ENCODE measurements at regions not wholly inside any gene's neighbourhood (a gene's known extent, or its start where the extent isn't known, plus 50 kb on each side); places are given as distances from the start of the nearest gene placed in this dataset.

DNA sequence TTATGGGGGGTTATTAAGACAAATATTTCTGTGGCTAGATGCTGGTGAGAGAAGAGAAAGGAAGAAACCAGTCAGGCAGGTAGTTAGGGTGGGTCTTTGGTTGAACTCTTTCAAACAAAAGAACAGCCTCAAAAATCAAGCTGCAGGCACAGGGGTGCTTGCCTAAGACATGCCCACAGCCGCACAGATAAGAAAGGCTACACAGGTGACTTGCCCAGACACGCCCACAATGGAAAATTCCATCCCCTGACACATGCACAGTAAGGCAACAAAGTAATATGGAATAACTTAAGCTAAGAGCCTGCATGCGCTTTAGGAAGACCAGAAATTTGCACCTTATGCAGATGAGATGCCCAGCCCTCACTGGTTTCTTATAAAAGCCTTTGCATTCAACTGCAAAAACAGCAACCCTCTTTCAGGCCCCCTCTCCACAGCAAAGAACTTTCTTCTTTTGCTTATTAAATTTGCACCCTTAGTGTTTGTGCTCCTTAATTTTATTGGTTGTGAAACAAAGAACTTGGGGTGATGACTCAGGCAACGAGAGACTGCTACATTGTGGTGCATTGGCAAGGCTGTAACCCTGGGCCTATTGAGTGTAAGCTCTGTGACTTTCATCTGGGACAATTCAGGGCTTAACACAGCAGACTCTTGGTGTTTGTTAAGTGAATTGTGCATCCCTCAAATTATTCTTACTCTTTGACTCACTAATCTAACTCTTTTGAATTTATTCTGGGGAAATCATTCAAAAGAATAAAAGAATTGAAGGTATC lies 149.4 kb downstream of the RPAP3 start:
- Mint-ChIP-seq H3K9me3 (peaks cover 6% of the 10 kb centered on the region), H3K27me3 (peaks cover 55% of the 10 kb centered on the region), H3K4me1 (peaks cover 7% of the 10 kb centered on the region), H3K4me3 (no peak overlapping the region), H3K36me3 (ENCODE audit: insufficient read depth) (no peaks in the 10 kb centered on the region), H3K27ac (ENCODE audit: low read depth) (no peak overlapping the region)
- DNase-seq (ENCODE audit: low spot score in 2 of 2) (no peak), ATAC-seq (replicated peaks; ENCODE audit: extremely low read depth, poor library complexity, severe bottlenecking) (no peak)

DNA sequence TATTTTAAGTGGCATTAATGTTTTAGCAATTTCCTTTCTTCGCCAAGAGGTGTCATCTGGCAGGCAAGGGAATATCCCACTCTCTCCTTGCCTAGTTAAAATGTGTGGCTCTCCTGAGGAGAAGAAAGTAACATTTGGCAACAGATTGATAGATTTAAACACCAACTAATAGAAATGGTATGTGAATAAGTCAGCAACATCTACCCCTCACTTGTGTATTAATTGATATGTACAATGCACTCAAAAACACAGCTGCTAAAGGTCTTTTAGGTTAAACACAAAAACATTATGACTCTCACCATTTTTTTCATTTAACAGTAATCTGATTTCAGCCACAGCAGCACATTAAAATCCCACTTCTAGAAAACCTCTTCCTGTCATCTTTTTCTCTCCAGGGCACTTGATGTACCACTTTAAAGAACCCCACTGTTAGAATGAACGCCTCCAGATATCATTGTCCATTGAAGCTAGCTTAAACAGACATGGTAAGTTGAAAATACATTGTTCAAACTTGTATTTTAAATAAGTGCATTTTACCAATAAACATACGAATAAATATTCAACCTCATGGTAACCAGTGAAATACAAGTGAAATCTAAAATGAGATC lies 151.7 kb downstream of the RPAP3 start:
- Mint-ChIP-seq H3K27me3 (peaks cover 54% of the 10 kb centered on the region), H3K4me1 (peaks cover 7% of the 10 kb centered on the region), H3K4me3 (no peak overlapping the region), H3K9me3 (peaks cover 6% of the 10 kb centered on the region), H3K27ac (ENCODE audit: low read depth) (peak overlapping the region; percentile 20), H3K36me3 (ENCODE audit: insufficient read depth) (no peaks in the 10 kb centered on the region)
- DNase-seq (ENCODE audit: low spot score in 2 of 2) = no peak
- ATAC-seq (replicated peaks; ENCODE audit: extremely low read depth, poor library complexity, severe bottlenecking) = no peak

DNA sequence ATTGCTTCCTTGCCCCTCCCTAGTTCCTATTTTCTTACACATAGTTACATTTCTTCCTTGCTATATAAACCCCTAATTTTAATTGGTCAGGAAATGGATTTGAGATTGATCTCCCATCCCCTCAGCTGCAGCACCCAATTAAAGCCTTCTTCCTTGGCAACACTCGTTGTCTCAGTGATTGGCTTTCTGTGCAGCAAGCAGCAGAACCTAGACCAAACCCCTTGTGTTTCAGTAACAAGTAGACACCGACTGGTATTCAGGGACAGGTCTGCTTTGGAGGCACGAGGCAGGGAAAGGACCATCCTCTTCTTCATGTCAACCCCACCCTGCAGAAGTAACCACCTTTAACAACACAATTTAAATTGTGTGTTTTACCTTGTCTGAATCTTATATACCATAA lies 152.6 kb downstream of the RPAP3 start:
- Mint-ChIP-seq H3K4me3 (no peak overlapping the region), H3K36me3 (ENCODE audit: insufficient read depth) (no peaks in the 10 kb centered on the region)

DNA sequence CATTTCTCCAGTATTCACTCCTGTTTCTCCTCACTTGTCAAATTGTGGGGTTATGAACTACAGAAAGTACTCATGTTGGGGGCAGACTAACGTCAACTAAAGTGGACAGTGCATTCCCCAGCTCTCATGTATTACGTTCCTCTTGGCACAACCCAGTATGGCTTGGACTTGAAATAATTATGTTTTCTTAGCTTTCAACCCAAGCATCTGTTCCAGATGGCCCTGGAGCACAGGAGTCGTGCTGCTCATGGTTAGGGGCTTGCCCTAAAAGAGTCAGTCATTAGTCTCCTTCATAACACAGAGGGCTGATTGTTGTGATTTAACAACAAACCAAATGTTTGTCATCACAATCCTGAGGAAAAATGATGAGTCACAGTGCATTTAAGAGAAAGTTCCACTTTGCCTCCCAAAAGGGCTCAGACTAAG lies 154.4 kb downstream of the RPAP3 start:
- H3K4me1 Mint-ChIP-seq = peaks cover 7% of the 10 kb centered on the region
- H3K9me3 Mint-ChIP-seq = peaks cover 6% of the 10 kb centered on the region
- DNase-seq (ENCODE audit: low spot score in 2 of 2) (no peak), ATAC-seq (replicated peaks; ENCODE audit: extremely low read depth, poor library complexity, severe bottlenecking) (no peak)
- no peak overlapping the region for H3K4me3 Mint-ChIP-seq
- H3K36me3 Mint-ChIP-seq (ENCODE audit: insufficient read depth) = no peaks in the 10 kb centered on the region
- H3K27me3 Mint-ChIP-seq = peaks cover 38% of the 10 kb centered on the region
- no peak overlapping the region for H3K27ac Mint-ChIP-seq (ENCODE audit: low read depth)

More for the DNA sequence above, 152.6 kb downstream of the RPAP3 start:
- H3K4me1 Mint-ChIP-seq = peaks cover 7% of the 10 kb centered on the region
- ATAC-seq (replicated peaks; ENCODE audit: extremely low read depth, poor library complexity, severe bottlenecking) (no peak), DNase-seq (ENCODE audit: low spot score in 2 of 2) (no peak)
- H3K9me3 Mint-ChIP-seq = peaks cover 6% of the 10 kb centered on the region
- no peak overlapping the region for H3K27ac Mint-ChIP-seq (ENCODE audit: low read depth)
- H3K27me3 Mint-ChIP-seq = peaks cover 49% of the 10 kb centered on the region

DNA sequence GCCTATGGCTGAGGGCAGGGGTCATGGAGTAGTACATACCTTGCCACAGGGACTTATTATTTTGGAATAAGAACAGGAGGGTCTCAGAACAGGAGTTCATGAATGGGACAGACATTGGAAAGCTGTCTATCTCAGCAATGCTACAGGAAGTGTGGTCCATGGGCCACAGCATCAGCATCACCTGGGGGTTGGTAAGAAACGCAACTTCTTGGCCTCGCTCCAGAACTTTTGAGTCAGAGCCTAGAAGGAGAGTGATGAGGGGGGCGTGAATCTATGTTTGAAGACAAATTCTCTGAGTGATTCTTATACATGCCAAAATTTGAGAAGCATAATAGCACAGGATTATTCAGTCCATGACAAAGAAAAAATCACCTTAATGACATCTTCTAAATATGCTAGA lies 156.6 kb downstream of the RPAP3 start:
- no peak for DNase-seq (ENCODE audit: low spot score in 2 of 2)
- peaks cover 6% of the 10 kb centered on the region for H3K9me3 Mint-ChIP-seq
- peaks cover 4% of the 10 kb centered on the region for H3K4me1 Mint-ChIP-seq
- no peak overlapping the region for H3K4me3 Mint-ChIP-seq
- H3K27me3 Mint-ChIP-seq = peaks cover 20% of the 10 kb centered on the region
- no peak overlapping the region for H3K27ac Mint-ChIP-seq (ENCODE audit: low read depth)
- no peaks in the 10 kb centered on the region for H3K36me3 Mint-ChIP-seq (ENCODE audit: insufficient read depth)
- ATAC-seq (replicated peaks; ENCODE audit: extremely low read depth, poor library complexity, severe bottlenecking) = no peak

DNA sequence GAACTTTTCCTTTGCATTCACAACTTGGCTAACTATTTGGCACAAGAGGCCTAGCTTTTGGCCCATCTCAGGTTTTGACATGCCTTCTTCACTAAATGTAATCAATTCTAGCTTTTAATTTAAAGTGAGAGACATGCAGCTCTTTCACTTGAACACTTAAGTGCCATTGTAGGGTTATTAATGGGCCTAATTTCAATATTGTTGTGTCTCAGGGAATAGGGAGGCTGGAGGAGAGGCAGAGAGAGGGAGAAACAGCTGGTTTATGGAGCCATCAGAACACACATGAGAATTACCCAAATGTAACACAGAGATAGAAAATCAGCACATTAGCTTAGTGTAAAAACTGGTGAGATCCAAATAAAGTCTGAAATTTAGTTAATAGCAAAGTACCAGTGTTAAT lies 157.4 kb downstream of the RPAP3 start:
- Mint-ChIP-seq H3K4me3 (no peak overlapping the region), H3K36me3 (ENCODE audit: insufficient read depth) (no peaks in the 10 kb centered on the region), H3K4me1 (no peaks in the 10 kb centered on the region), H3K27ac (ENCODE audit: low read depth) (no peak overlapping the region), H3K27me3 (peaks cover 19% of the 10 kb centered on the region), H3K9me3 (peaks cover 1% of the 10 kb centered on the region)
- ATAC-seq (replicated peaks; ENCODE audit: extremely low read depth, poor library complexity, severe bottlenecking) (no peak), DNase-seq (ENCODE audit: low spot score in 2 of 2) (no peak)

DNA sequence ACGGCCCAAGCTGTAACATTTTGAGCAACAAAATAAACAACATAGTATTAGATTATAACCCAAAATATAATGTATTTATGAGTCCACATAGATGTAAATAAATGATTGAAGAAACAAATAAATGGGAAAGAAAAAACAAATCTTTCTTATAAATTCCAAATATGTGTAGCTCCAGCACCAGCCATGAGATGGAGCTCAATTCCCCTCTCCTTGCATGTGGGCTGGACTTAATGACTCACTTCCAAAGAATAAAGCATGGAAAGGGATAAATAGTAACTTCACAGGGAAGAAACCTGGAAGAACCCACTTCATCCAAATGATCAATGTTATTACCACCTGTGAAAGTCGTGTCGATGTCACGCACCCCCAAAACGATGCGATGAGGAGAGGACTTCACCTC lies 158.8 kb downstream of the RPAP3 start:
- DNase-seq (ENCODE audit: low spot score in 2 of 2) = no peak
- Mint-ChIP-seq H3K9me3 (no peaks in the 10 kb centered on the region), H3K27me3 (peaks cover 21% of the 10 kb centered on the region), H3K4me3 (no peak overlapping the region), H3K4me1 (no peaks in the 10 kb centered on the region), H3K36me3 (ENCODE audit: insufficient read depth) (no peaks in the 10 kb centered on the region), H3K27ac (ENCODE audit: low read depth) (no peak overlapping the region)
- ATAC-seq (replicated peaks; ENCODE audit: extremely low read depth, poor library complexity, severe bottlenecking) = no peak

DNA sequence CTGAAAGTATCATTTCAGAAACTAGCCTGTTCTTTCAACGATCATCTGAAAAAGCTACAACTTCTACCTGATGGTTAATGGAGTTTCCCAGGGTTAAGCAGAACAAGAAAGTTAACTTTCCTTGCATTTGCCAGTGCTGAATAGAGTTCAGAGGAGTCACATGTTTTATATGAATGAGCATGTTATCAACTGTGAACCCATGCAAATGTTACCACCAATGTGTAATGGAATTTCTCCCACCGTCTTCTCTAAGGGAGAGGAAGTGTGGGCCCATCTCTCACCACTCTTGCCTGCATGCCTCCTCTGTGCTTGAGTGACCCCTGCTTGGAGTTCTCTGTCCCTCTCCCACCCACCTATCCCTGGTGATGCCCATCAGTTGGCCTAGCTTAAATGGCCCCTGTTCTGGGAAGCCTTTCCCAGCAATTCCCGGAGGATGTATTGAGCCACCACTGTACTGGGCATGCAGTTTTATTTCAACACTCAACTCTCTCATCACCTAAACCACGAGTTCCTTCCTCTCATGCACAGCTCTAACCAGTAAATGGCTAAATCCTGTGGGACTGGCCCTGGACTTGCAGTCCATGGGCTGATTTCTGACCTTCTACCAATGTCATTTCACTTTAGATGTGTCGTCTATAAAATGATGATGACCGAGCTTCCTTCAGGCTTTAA lies 159.8 kb downstream of the RPAP3 start:
- ATAC-seq (replicated peaks; ENCODE audit: extremely low read depth, poor library complexity, severe bottlenecking) = no peak
- H3K27me3 Mint-ChIP-seq = peaks cover 21% of the 10 kb centered on the region
- no peak overlapping the region for H3K4me3 Mint-ChIP-seq
- H3K36me3 Mint-ChIP-seq (ENCODE audit: insufficient read depth) = peaks cover 1% of the 10 kb centered on the region
- H3K4me1 Mint-ChIP-seq = no peaks in the 10 kb centered on the region
- no peak overlapping the region for H3K27ac Mint-ChIP-seq (ENCODE audit: low read depth)
- no peaks in the 10 kb centered on the region for H3K9me3 Mint-ChIP-seq
- no peak for DNase-seq (ENCODE audit: low spot score in 2 of 2)

DNA sequence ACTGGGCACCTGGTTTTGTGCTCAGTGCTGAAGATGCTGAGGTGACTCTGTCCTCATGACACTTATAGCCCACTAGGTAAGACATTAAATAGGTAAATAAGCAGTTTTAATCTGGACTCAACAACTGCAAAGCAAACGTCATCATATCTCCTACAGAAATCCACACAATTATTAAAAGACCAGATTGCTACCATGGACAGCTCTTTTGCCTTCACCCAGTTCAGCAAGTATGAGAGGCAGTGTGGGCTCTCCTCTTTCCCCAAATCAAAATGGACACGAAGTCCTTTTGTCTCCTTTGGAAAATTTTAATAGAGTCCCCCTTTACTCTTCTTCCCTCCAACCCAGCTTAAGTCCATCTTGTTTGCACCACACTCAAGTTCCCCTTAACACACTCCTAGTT lies 171.1 kb downstream of the RPAP3 start:
- no peak for ATAC-seq (replicated peaks; ENCODE audit: extremely low read depth, poor library complexity, severe bottlenecking)
- Mint-ChIP-seq H3K4me1 (no peaks in the 10 kb centered on the region), H3K4me3 (no peak overlapping the region), H3K9me3 (peaks cover 26% of the 10 kb centered on the region), H3K27ac (ENCODE audit: low read depth) (no peak overlapping the region), H3K27me3 (peaks cover 77% of the 10 kb centered on the region), H3K36me3 (ENCODE audit: insufficient read depth) (peaks cover 2% of the 10 kb centered on the region)
- no peak for DNase-seq (ENCODE audit: low spot score in 2 of 2)

DNA sequence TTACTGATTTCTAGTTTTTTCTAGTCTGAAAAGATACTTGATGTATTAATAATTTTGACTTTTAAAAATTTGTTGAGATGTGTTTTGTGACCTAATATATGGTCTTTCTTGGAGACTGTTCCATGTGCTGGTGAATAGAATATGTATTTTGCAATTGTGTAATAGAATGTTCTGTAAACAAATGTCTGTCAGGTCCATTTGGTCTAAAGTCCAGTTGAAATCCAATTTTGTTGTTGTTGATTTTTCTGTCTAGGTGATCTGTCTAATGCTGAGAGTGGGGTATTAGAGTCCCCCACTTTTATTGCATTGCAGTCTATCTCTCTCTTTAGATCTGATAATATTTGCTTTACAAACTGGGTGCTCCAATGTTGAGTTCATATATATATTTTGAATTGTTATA lies 175.8 kb downstream of the RPAP3 start:
- no peak overlapping the region for H3K27ac Mint-ChIP-seq (ENCODE audit: low read depth)
- peaks cover 2% of the 10 kb centered on the region for H3K36me3 Mint-ChIP-seq (ENCODE audit: insufficient read depth)
- no peaks in the 10 kb centered on the region for H3K4me1 Mint-ChIP-seq
- DNase-seq (ENCODE audit: low spot score in 2 of 2) (no peak), ATAC-seq (replicated peaks; ENCODE audit: extremely low read depth, poor library complexity, severe bottlenecking) (no peak)
- H3K4me3 Mint-ChIP-seq = no peak overlapping the region
- H3K27me3 Mint-ChIP-seq = peaks cover 74% of the 10 kb centered on the region
- peaks cover 37% of the 10 kb centered on the region for H3K9me3 Mint-ChIP-seq

DNA sequence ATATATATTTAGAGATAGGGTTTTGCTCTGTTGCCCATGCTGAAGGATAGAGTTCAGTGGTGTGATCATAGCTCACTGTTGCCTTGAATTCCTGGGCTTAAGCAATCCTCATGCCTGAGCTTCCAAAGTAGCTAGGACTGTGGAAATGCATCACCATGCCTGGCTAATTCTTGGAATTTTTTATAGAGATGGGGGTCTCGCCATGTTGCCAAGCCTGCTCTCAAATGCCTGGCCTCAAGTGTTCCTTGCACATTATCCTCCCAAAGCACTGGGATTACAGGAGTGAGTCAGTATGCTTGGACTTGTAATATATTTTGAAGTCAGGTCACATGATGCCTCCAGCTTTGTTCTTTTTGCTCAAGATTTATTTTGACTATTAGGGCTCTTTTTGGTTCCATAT lies 178.0 kb downstream of the RPAP3 start:
- ATAC-seq (replicated peaks; ENCODE audit: extremely low read depth, poor library complexity, severe bottlenecking) = no peak
- Mint-ChIP-seq H3K9me3 (peaks cover 32% of the 10 kb centered on the region), H3K27me3 (peaks cover 66% of the 10 kb centered on the region), H3K27ac (ENCODE audit: low read depth) (no peak overlapping the region), H3K4me1 (no peaks in the 10 kb centered on the region), H3K4me3 (no peak overlapping the region), H3K36me3 (ENCODE audit: insufficient read depth) (peaks cover 2% of the 10 kb centered on the region)
- no peak for DNase-seq (ENCODE audit: low spot score in 2 of 2)

DNA sequence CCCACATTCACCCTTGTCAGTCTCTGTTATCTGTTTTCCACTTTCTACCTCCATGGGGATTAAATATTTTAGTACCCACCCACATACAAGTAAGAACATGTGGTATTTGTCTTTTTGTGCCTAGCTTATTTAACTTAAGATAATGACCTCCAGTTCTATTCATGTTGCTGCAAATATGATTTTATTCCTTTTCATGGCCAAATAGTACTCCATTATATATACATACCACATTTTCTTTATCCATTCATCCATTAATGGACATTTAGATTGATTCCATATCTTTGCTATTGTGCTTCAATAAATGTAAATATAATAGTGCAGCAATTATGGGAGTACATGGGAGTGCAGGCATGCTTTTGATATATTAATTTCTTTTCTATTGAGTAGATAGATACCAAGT lies 185.8 kb downstream of the RPAP3 start:
- H3K27ac Mint-ChIP-seq (ENCODE audit: low read depth) = no peak overlapping the region
- DNase-seq (ENCODE audit: low spot score in 2 of 2) (no peak), ATAC-seq (replicated peaks; ENCODE audit: extremely low read depth, poor library complexity, severe bottlenecking) (no peak)
- H3K4me1 Mint-ChIP-seq = no peaks in the 10 kb centered on the region
- H3K9me3 Mint-ChIP-seq = no peaks in the 10 kb centered on the region
- no peaks in the 10 kb centered on the region for H3K36me3 Mint-ChIP-seq (ENCODE audit: insufficient read depth)
- H3K4me3 Mint-ChIP-seq = no peak overlapping the region
- H3K27me3 Mint-ChIP-seq = peaks cover 20% of the 10 kb centered on the region

DNA sequence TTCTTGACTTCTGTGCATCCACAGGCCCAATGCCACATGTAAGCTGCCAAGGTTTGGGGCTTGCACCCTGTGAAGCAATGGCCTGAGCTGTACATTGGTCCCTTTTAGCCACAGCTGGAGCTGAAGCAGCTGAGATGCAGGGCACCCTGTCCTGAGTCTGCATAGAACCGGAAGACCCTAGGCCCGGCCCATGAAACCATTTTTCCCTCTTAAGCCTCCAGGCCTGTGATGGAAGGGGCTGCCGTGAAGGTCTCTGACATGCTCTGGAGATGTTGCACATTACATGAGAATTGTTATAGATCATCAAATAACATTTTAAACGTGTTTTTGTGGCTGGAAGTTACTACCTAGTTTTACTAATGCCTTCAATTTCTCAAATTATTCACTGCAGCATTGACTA lies 188.7 kb downstream of the RPAP3 start:
- Mint-ChIP-seq H3K36me3 (ENCODE audit: insufficient read depth) (no peaks in the 10 kb centered on the region), H3K4me3 (no peak overlapping the region), H3K4me1 (no peaks in the 10 kb centered on the region), H3K27me3 (no peaks in the 10 kb centered on the region), H3K9me3 (no peaks in the 10 kb centered on the region), H3K27ac (ENCODE audit: low read depth) (no peak overlapping the region)
- DNase-seq (ENCODE audit: low spot score in 2 of 2) (no peak), ATAC-seq (replicated peaks; ENCODE audit: extremely low read depth, poor library complexity, severe bottlenecking) (no peak)
